Liver (tissue), 3 donors: ENCODE measurements at regions not wholly inside any gene's neighbourhood (a gene's known extent, or its start where the extent isn't known, plus 50 kb on each side); places are given as distances from the start of the nearest gene placed in this dataset.

Experiments used
- CTCF ChIP-seq: fragments of 150-350 bp; IDR thresholded peaks from 2 replicates; pipeline ENCODE4 v1.5.1; 2017; ENCODE audit warnings: improper control_type of control experiment, low read depth, low read length; ENCODE audit not compliant: missing input control
- RXRA ChIP-seq, 2 donors: IDR thresholded peaks; 2 replicates each; pipeline ENCODE4 v1.6.1; 2017 to 2018; ENCODE audit warnings: antibody characterized with exemption in 2 of 2, mild to moderate bottlenecking in 1 of 2
- donor health status: healthy.
- donor health status: healthy.

- TF ChIP-seq RXRA (IDR thresholded peaks at IDR 0.05) (no peak), CTCF (no peak)
Observed at GRCh38 chr1:195951313-195951712, 656.9 kb downstream of the KCNT2 start.
